K562 (cell line): ENCODE measurements at regions not wholly inside any gene's neighbourhood (a gene's known extent, or its start where the extent isn't known, plus 50 kb on each side); places are given as distances from the start of the nearest gene placed in this dataset.

ENCODE experiments used
- ATAC-seq: fragments of 200-7000 bp; cut with Tn5 transposase; 3 replicates; pipeline ENCODE4 v1.9.1; 2020; ENCODE audit warnings: moderate library complexity
- BruUV-seq: library from RNA; stranded (reverse); fragments of 400-500 nt; replicated peaks from 2 replicates; lab custom pipeline; 2021; lab: Mats Ljungman, UMichigan
- CTCF ChIA-PET: fragments of 300-600 bp; formaldehyde crosslinking; extraction: SDS; loops from one replicate; lab custom pipeline; 2021; ENCODE audit warnings: low intra/inter-chr PET ratio; lab: Yijun Ruan, JAX
- POLR2A ChIA-PET: fragments of 300-600, 350-650 bp; sonication (Branson Sonifier 250); formaldehyde crosslinking; extraction: SDS; loops from one replicate; lab custom pipeline; 2021; ENCODE audit warnings: antibody characterized with exemption, inconsistent platforms; lab: Yijun Ruan, JAX
- DNase-seq, 4 experiments: peaks; one replicate each; pipeline versions ENCODE4 v3.0.0 to v3.0.0-alpha.2; 2011 to 2018; ENCODE audit warnings: low spot score in 3 of 4, mixed read lengths in 3 of 4; ENCODE audit errors: extremely low read depth in 1 of 4
- FAIRE-seq: peaks from 2 replicates; lab custom pipeline; 2011; peaks lifted over from hg19 to GRCh38; lab: Jason Lieb, UNC
- H2AFZ ChIP-seq: 2 replicates; pipeline ENCODE4 v1.6.0; 2011; ENCODE audit warnings: low read depth, low read length, control low read depth, inconsistent platforms
- H3K27ac ChIP-seq: fragments of 200-600 bp; 3 replicates; pipeline ENCODE4 v1.8.0; 2011; ENCODE audit warnings: low read depth, mild to moderate bottlenecking, control low read depth, inconsistent platforms, low read length, moderate library complexity, mixed read lengths; ENCODE audit errors: extremely low read depth
- H3K27me3 ChIP-seq, 2 experiments: fragments of 300-600 bp in 1 of 2; 2 replicates in 1 of 2; 3 replicates in 1 of 2; pipeline versions ENCODE4 v1.6.0 to v1.8.0; 2011; ENCODE audit warnings: inconsistent platforms in 2 of 2, low read length in 2 of 2, mild to moderate bottlenecking in 1 of 2, mixed read lengths in 1 of 2, moderate library complexity in 1 of 2; ENCODE audit not compliant: control insufficient read depth in 2 of 2, insufficient read depth in 2 of 2
- H3K36me3 ChIP-seq: fragments of 300-600 bp; 3 replicates; pipeline ENCODE4 v1.8.0; 2011; ENCODE audit warnings: mild to moderate bottlenecking, low read length, inconsistent platforms; ENCODE audit not compliant: control insufficient read depth, insufficient read depth
- H3K4me1 ChIP-seq, 2 experiments: fragments of 200-600 bp in 1 of 2; replicated peaks in 1 of 2; 2 replicates in 1 of 2; 3 replicates in 1 of 2; pipeline versions ENCODE4 v1.5.1 to v1.8.0; 2011; ENCODE audit warnings: inconsistent platforms in 2 of 2, low read length in 2 of 2, mild to moderate bottlenecking in 1 of 2, mixed read lengths in 1 of 2, moderate library complexity in 1 of 2; ENCODE audit not compliant: control insufficient read depth in 2 of 2, insufficient read depth in 2 of 2
- H3K4me2 ChIP-seq: 2 replicates; pipeline ENCODE4 v1.6.1; 2011; ENCODE audit warnings: low read length, control low read depth, inconsistent platforms, mixed read lengths; ENCODE audit not compliant: insufficient read depth
- H3K4me3 ChIP-seq: fragments of 200-600 bp; sonication (generic), shearing (Covaris generic); 2 replicates; pipeline ENCODE4 v1.5.1; 2016; ENCODE audit warnings: control low read depth, inconsistent platforms
- H3K79me2 ChIP-seq: fragments of 200-600 bp; 3 replicates; pipeline ENCODE4 v1.8.0; 2011; ENCODE audit warnings: low read length, inconsistent platforms; ENCODE audit not compliant: control insufficient read depth, insufficient read depth
- H3K9ac ChIP-seq, 2 experiments: 2 replicates each; pipeline versions ENCODE4 v1.6.0 to v1.6.1; 2011; ENCODE audit warnings: low read depth in 2 of 2, low read length in 2 of 2, control low read depth in 1 of 2, inconsistent platforms in 1 of 2, mild to moderate bottlenecking in 1 of 2, mixed read lengths in 1 of 2; ENCODE audit not compliant: insufficient read depth in 1 of 2
- H3K9me1 ChIP-seq: one replicate; pipeline ENCODE4 v1.6.0; 2011; ENCODE audit warnings: inconsistent platforms, mild to moderate bottlenecking, low read length, moderate library complexity; ENCODE audit not compliant: control insufficient read depth, insufficient read depth
- H3K9me3 ChIP-seq: replicated peaks from 2 replicates; pipeline ENCODE4 v1.5.1; 2011; ENCODE audit warnings: low read depth, low read length, inconsistent platforms; ENCODE audit not compliant: control insufficient read depth, insufficient read depth
- H4K20me1 ChIP-seq: replicated peaks from 2 replicates; pipeline ENCODE4 v1.6.1; 2011; ENCODE audit warnings: low read length, inconsistent platforms, mixed read lengths; ENCODE audit not compliant: control insufficient read depth, insufficient read depth
- CTBP1 ChIP-seq: fragments of 450-650 bp; IDR thresholded peaks from 2 replicates; pipeline ENCODE4 v1.6.1; 2016; ENCODE audit warnings: borderline replicate concordance
- MYNN ChIP-seq, 2 experiments: sonication (generic); formaldehyde crosslinking in 1 of 2; IDR thresholded peaks; 2 replicates each; pipeline versions ENCODE4 v1.5.0 to v1.6.1; 2016 to 2020; ENCODE audit warnings: antibody characterized with exemption in 1 of 2, missing genetic modification reagents in 1 of 2
- NFATC3 ChIP-seq: fragments of 450-650 bp; IDR thresholded peaks from 2 replicates; pipeline ENCODE4 v1.6.1; 2017; ENCODE audit warnings: mild to moderate bottlenecking
- PCBP1 ChIP-seq: fragments of 200-400 bp; formaldehyde crosslinking; IDR thresholded peaks from 2 replicates; pipeline ENCODE4 v1.6.1; 2018; ENCODE audit warnings: mild to moderate bottlenecking, low read depth, low read length; ENCODE audit not compliant: poor library complexity, severe bottlenecking
- RHOXF2B ChIP-seq: fragments of 250-450 bp; sonication (Bioruptor Pico); conservative IDR thresholded peaks from 2 replicates; pipeline ENCODE4 v1.5.1; 2021
- SP1 ChIP-seq: sonication (generic); formaldehyde crosslinking; IDR thresholded peaks from 2 replicates; pipeline ENCODE4 v1.8.1; 2022; ENCODE audit warnings: mild to moderate bottlenecking, missing genetic modification reagents
- TCF7 ChIP-seq: sonication (generic); IDR thresholded peaks from 2 replicates; pipeline ENCODE4 v1.6.1; 2016; ENCODE audit warnings: antibody characterized with exemption, borderline replicate concordance
- ZNF444 ChIP-seq: fragments of 250-450 bp; sonication (Bioruptor Pico); IDR thresholded peaks from 2 replicates; pipeline ENCODE4 v1.4.0; 2020; ENCODE audit warnings: mild to moderate bottlenecking, moderate library complexity
- ZNF583 ChIP-seq: fragments of 250-450 bp; sonication (Bioruptor Pico); IDR thresholded peaks from 2 replicates; pipeline ENCODE4 v1.4.0; 2020
- WGBS: fragments of 100-300 bp; shearing (Covaris generic); methylation state at CpG from one replicate; pipeline ENCODE4 v1.1.6; 2016; ENCODE audit warnings: low coverage, mixed read lengths; ENCODE audit not compliant: insufficient coverage; ENCODE audit errors: missing lambda C conversion rate; 5-methylcytosine and 5-hydroxymethylcytosine counted together
- in situ Hi-C: fragments of 300-500 bp; cut with MboI; formaldehyde crosslinking; loops from 4 replicates; pipeline ENCODE4 v1.15.0; 2018; ENCODE audit warnings: inconsistent platforms, mixed read lengths
- intact Hi-C: fragments of 100-400 bp; cut with micrococcal nuclease; formaldehyde crosslinking; loops from 2 replicates; pipeline ENCODE4 v1.14.2; 2022
- TF ChIP-seq, protein P1 (sequence below): sonication (generic); formaldehyde crosslinking; IDR thresholded peaks from 2 replicates; pipeline ENCODE4 v1.8.0; 2022; ENCODE audit warnings: missing genetic modification reagents, mild to moderate bottlenecking, moderate library complexity, borderline replicate concordance
- TF ChIP-seq, protein P2 (sequence below): fragments of 450-650 bp; formaldehyde crosslinking; IDR thresholded peaks from 2 replicates; pipeline ENCODE4 v1.4.0; 2020; ENCODE audit warnings: mild to moderate bottlenecking

DNA sequence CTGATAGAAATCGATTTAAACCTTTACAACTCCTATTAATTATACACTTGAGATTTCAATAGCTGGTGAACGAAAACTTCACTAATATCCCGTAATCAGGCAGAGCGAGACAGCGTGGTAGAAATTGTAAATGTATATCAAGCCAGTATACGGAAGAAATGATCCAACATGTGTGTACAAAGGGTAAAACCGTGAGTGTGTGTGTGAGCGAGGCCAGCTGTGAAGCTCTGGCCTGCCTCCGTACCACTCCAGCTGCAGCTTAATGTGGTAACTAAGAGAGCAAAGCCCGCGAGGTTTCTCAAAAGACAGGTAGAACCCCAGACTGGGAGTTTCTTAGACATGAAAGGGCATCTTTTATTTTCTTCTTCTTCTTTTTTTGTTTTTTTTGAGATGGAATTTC lies 52.3 kb upstream of the ZNF516 start:
- in situ Hi-C loops = no loop called here
- 0% methylated on average over 11 of the region's 11 CpGs for WGBS
- BruUV-seq = no TSS peak

More for the DNA sequence above, 52.3 kb upstream of the ZNF516 start:
- DNase-seq = no peak
- H3K4me3 ChIP-seq = no peak overlapping the region
- no peaks in the 10 kb centered on the region for H3K79me2 ChIP-seq
- H3K27ac ChIP-seq = no peak overlapping the region
- CTCF ChIA-PET = no interaction called here
- POLR2A ChIA-PET = no interaction called here
- no peaks in the 10 kb centered on the region for H3K36me3 ChIP-seq
- peaks cover 6 to 21% of the 10 kb centered on the region in 2 experiments; a peak in 4 of 5 replicates for H3K27me3 ChIP-seq
- no peak for ATAC-seq
- TF ChIP-seq ZNF583 (CRISPR knock-in tag) = no peak
- no peak for TF ChIP-seq RHOXF2B (CRISPR knock-in tag)
- TF ChIP-seq MYNN (IDR thresholded peaks at IDR 0.05) = no peak
- no peak for TF ChIP-seq MYNN (CRISPR knock-in tag; IDR thresholded peaks at IDR 0.05)
- no peak for TF ChIP-seq SP1
- TF ChIP-seq, protein P1, sequence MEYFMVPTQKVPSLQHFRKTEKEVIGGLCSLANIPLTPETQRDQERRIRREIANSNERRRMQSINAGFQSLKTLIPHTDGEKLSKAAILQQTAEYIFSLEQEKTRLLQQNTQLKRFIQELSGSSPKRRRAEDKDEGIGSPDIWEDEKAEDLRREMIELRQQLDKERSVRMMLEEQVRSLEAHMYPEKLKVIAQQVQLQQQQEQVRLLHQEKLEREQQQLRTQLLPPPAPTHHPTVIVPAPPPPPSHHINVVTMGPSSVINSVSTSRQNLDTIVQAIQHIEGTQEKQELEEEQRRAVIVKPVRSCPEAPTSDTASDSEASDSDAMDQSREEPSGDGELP (CRISPR knock-in tag) = no peak
- TF ChIP-seq TCF7 = no peak
- TF ChIP-seq CTBP1 = no peak
- no peak for TF ChIP-seq ZNF444 (CRISPR knock-in tag)
- TF ChIP-seq, protein P2, sequence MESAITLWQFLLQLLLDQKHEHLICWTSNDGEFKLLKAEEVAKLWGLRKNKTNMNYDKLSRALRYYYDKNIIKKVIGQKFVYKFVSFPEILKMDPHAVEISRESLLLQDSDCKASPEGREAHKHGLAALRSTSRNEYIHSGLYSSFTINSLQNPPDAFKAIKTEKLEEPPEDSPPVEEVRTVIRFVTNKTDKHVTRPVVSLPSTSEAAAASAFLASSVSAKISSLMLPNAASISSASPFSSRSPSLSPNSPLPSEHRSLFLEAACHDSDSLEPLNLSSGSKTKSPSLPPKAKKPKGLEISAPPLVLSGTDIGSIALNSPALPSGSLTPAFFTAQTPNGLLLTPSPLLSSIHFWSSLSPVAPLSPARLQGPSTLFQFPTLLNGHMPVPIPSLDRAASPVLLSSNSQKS (CRISPR knock-in tag) = no peak
- no peak for TF ChIP-seq NFATC3
- TF ChIP-seq PCBP1 = no peak
- intact Hi-C loops = no loop called here
- no peaks in the 10 kb centered on the region for H3K9me3 ChIP-seq
- H3K4me2 ChIP-seq = no peak overlapping the region
- no peaks in the 10 kb centered on the region for H4K20me1 ChIP-seq
- no peaks in the 10 kb centered on the region for H3K4me1 ChIP-seq
- no peak overlapping the region for H2AFZ ChIP-seq
- no peaks in the 10 kb centered on the region for H3K9me1 ChIP-seq
- FAIRE-seq = no peak
- H3K9ac ChIP-seq = no peak overlapping the region
